CD14-positive monocyte (primary cell): ENCODE measurements at regions not wholly inside any gene's neighbourhood (a gene's known extent, or its start where the extent isn't known, plus 50 kb on each side); places are given as distances from the start of the nearest gene placed in this dataset.

Experiments used
- DNase-seq, 3 donors: peaks; one replicate each; pipeline ENCODE4 v3.0.0-alpha.2; 2011 to 2022
- H2AFZ ChIP-seq: 2 replicates; pipeline ENCODE4 v1.6.0; 2012; ENCODE audit warnings: mild to moderate bottlenecking, low read depth, low read length, inconsistent platforms; ENCODE audit not compliant: insufficient read depth, poor library complexity, severe bottlenecking
- H3K27ac ChIP-seq, 2 donors: 1 replicate in 1 of 2; 2 replicates in 1 of 2; pipeline ENCODE4 v1.5.1; 2012 to 2013; ENCODE audit warnings: low read length in 2 of 2, control low read depth in 1 of 2, inconsistent platforms in 1 of 2, low read depth in 1 of 2, mild to moderate bottlenecking in 1 of 2
- H3K27me3 ChIP-seq, 2 donors: one replicate each; pipeline versions ENCODE4 v1.6.0 to v1.6.1; 2011 to 2013; ENCODE audit warnings: low read length in 2 of 2; ENCODE audit not compliant: control insufficient read depth in 2 of 2, insufficient read depth in 2 of 2
- H3K36me3 ChIP-seq, 2 donors: replicated peaks in 1 of 2; 1 replicate in 1 of 2; 2 replicates in 1 of 2; pipeline versions ENCODE4 v1.5.1 to v1.6.1; 2012 to 2013; ENCODE audit warnings: low read length in 2 of 2, control low read depth in 1 of 2, inconsistent platforms in 1 of 2, mild to moderate bottlenecking in 1 of 2; ENCODE audit not compliant: insufficient read depth in 2 of 2, control insufficient read depth in 1 of 2
- H3K4me1 ChIP-seq, 2 donors: 1 replicate in 1 of 2; 2 replicates in 1 of 2; pipeline versions ENCODE4 v1.5.1 to v1.6.1; 2012 to 2013; ENCODE audit warnings: low read length in 2 of 2, control low read depth in 1 of 2, inconsistent platforms in 1 of 2, mild to moderate bottlenecking in 1 of 2, moderate library complexity in 1 of 2; ENCODE audit not compliant: insufficient read depth in 2 of 2, control insufficient read depth in 1 of 2
- H3K4me2 ChIP-seq: replicated peaks from 2 replicates; pipeline ENCODE3; 2012; ENCODE audit warnings: low read length, moderate library complexity, mild to moderate bottlenecking; ENCODE audit not compliant: poor library complexity, severe bottlenecking; ENCODE audit errors: extremely low read depth
- H3K4me3 ChIP-seq, 3 experiments: fragments of 200-600 bp in 1 of 3; sonication (generic) in 1 of 3; replicated peaks in 1 of 3; 1 replicate in 2 of 3; 2 replicates in 1 of 3; pipeline ENCODE4 v1.5.1; 2011 to 2013; ENCODE audit warnings: low read length in 3 of 3, mild to moderate bottlenecking in 3 of 3, control low read depth in 2 of 3, low read depth in 2 of 3, inconsistent platforms in 1 of 3, moderate library complexity in 1 of 3
- H3K79me2 ChIP-seq: 2 replicates; pipeline ENCODE4 v1.6.0; 2012; ENCODE audit warnings: mild to moderate bottlenecking, control low read depth, inconsistent platforms, low read length, moderate library complexity; ENCODE audit not compliant: insufficient read depth
- H3K9ac ChIP-seq: 2 replicates; pipeline ENCODE4 v1.6.0; 2017; ENCODE audit warnings: low read length, mild to moderate bottlenecking; ENCODE audit not compliant: insufficient read depth, poor library complexity, severe bottlenecking
- H3K9me3 ChIP-seq, 2 donors: replicated peaks in 1 of 2; 1 replicate in 1 of 2; 2 replicates in 1 of 2; pipeline versions ENCODE4 v1.5.1 to v1.6.1; 2012 to 2013; ENCODE audit warnings: low read length in 2 of 2, control low read depth in 1 of 2; ENCODE audit not compliant: control insufficient read depth in 1 of 2, insufficient read depth in 1 of 2
- H4K20me1 ChIP-seq: 2 replicates; pipeline ENCODE4 v1.6.0; 2012; ENCODE audit warnings: mild to moderate bottlenecking, low read length, control low read depth, moderate library complexity; ENCODE audit not compliant: insufficient read depth
- H3K27ac Mint-ChIP-seq, 7 donors: one replicate each; pipeline ENCODE4 v1.8.0; 2020; ENCODE audit warnings: mild to moderate bottlenecking in 7 of 7, mixed read lengths in 7 of 7, moderate library complexity in 6 of 7, inconsistent platforms in 2 of 7
- H3K27me3 Mint-ChIP-seq, 3 donors: one replicate each; pipeline ENCODE4 v1.8.0; 2021 to 2022; ENCODE audit warnings: low read depth in 3 of 3, mild to moderate bottlenecking in 3 of 3, mixed read lengths in 3 of 3, moderate library complexity in 3 of 3, inconsistent platforms in 1 of 3
- H3K36me3 Mint-ChIP-seq, 2 donors: one replicate each; pipeline ENCODE4 v1.8.0; 2020; ENCODE audit warnings: mixed read lengths in 2 of 2, inconsistent platforms in 1 of 2, mild to moderate bottlenecking in 1 of 2
- H3K4me1 Mint-ChIP-seq: one replicate; pipeline ENCODE4 v1.8.0; 2020; ENCODE audit warnings: mild to moderate bottlenecking, mixed read lengths
- H3K4me3 Mint-ChIP-seq, 2 donors: one replicate each; pipeline ENCODE4 v1.8.0; 2020; ENCODE audit warnings: mild to moderate bottlenecking in 2 of 2, mixed read lengths in 2 of 2, moderate library complexity in 1 of 2
- H3K9me3 Mint-ChIP-seq, 7 donors: one replicate each; pipeline ENCODE4 v1.8.0; 2020 to 2022; ENCODE audit warnings: mixed read lengths in 7 of 7, mild to moderate bottlenecking in 6 of 7, moderate library complexity in 6 of 7, inconsistent platforms in 2 of 7
- CTCF ChIP-seq: fragments of 200-600 bp; IDR thresholded peaks from one replicate; pipeline ENCODE4 v1.8.0; 2022; ENCODE audit warnings: antibody characterized with exemption, mild to moderate bottlenecking
- WGBS: methylation state at CpG from one replicate; pipeline ENCODE4 v1.1.5; 2013; ENCODE audit warnings: missing lambda C conversion rate; ENCODE audit not compliant: insufficient coverage; 5-methylcytosine and 5-hydroxymethylcytosine counted together
- intact Hi-C, 2 donors: fragments of 100-400 bp; cut with micrococcal nuclease; formaldehyde crosslinking; loops; one replicate each; pipeline versions ENCODE4 v1.15.0 to v1.15.1; 2023

- H3K4me2 ChIP-seq, result no peak overlapping the region
- no peaks in the 10 kb centered on the region for H3K79me2 ChIP-seq
- H3K4me1 Mint-ChIP-seq, result peaks cover 4% of the 10 kb centered on the region
- H3K4me3 ChIP-seq, result no peak overlapping the region
- H3K27me3 ChIP-seq, result peaks cover 0 to 3% of the 10 kb centered on the region in 2 donors
- no peaks in the 10 kb centered on the region for H4K20me1 ChIP-seq
- H3K9me3 Mint-ChIP-seq, result no peaks in the 10 kb centered on the region
- intact Hi-C loops, result loop anchor here in 1 of 2 donors (10.0 kb wide), 1 partner anchor 65 kb away; no protein-coding TSS in a partner anchor
- H3K4me3 Mint-ChIP-seq, result no peak overlapping the region
- TF ChIP-seq CTCF, result no peak
- no peak overlapping the region for H3K27ac Mint-ChIP-seq
- H3K36me3 ChIP-seq, result no peaks in the 10 kb centered on the region
- H2AFZ ChIP-seq, result no peak overlapping the region
- H3K9me3 ChIP-seq, result no peaks in the 10 kb centered on the region
- peaks cover 0 to 3% (median 2%) of the 10 kb centered on the region in 3 donors for H3K27me3 Mint-ChIP-seq
- no peak for DNase-seq
- WGBS, result 100% methylated on average over 1 of the region's 3 CpGs
- no peak overlapping the region for H3K27ac ChIP-seq
- H3K36me3 Mint-ChIP-seq, result no peaks in the 10 kb centered on the region
- H3K9ac ChIP-seq, result no peak overlapping the region
- no peaks in the 10 kb centered on the region for H3K4me1 ChIP-seq
These were observed 983.4 kb downstream of the TMEM121 start for GRCh38 chr14:106509807-106510206.

- H3K4me2 ChIP-seq, result no peak overlapping the region
- intact Hi-C loops, result loop anchor here in 1 of 2 donors (10.0 kb wide), 1 partner anchor 66 kb away; no protein-coding TSS in a partner anchor
- TF ChIP-seq CTCF, result no peak
- no peaks in the 10 kb centered on the region for H3K36me3 Mint-ChIP-seq
- H3K36me3 ChIP-seq, result no peaks in the 10 kb centered on the region
- H3K79me2 ChIP-seq, result no peaks in the 10 kb centered on the region
- H3K27me3 Mint-ChIP-seq, result peaks cover 0 to 4% (median 3%) of the 10 kb centered on the region in 3 donors
- H3K27me3 ChIP-seq, result peaks cover 0 to 3% of the 10 kb centered on the region in 2 donors
- DNase-seq, result no peak
- H3K9me3 ChIP-seq, result no peaks in the 10 kb centered on the region
- no peak overlapping the region for H3K9ac ChIP-seq
- no peak overlapping the region for H3K4me3 Mint-ChIP-seq
- no peaks in the 10 kb centered on the region for H4K20me1 ChIP-seq
- no peak overlapping the region for H3K27ac Mint-ChIP-seq
- H3K9me3 Mint-ChIP-seq, result no peaks in the 10 kb centered on the region
- H3K27ac ChIP-seq, result no peak overlapping the region
- 22% methylated on average over 6 of the region's 9 CpGs for WGBS
- no peak overlapping the region for H2AFZ ChIP-seq
- no peak overlapping the region for H3K4me3 ChIP-seq
- H3K4me1 ChIP-seq, result no peaks in the 10 kb centered on the region
- no peaks in the 10 kb centered on the region for H3K4me1 Mint-ChIP-seq
These were observed 984.8 kb downstream of the TMEM121 start for GRCh38 chr14:106511006-106511799.
